DND-41 (cell line): ENCODE measurements at regions not wholly inside any gene's neighbourhood (a gene's known extent, or its start where the extent isn't known, plus 50 kb on each side); places are given as distances from the start of the nearest gene placed in this dataset.

Experiments used
- ATAC-seq: fragments of 200-7000 bp; cut with Tn5 transposase; 3 replicates; pipeline ENCODE4 v1.9.1; 2021; ENCODE audit warnings: low read depth; ENCODE audit not compliant: insufficient read depth
- DNase-seq: peaks from one replicate; pipeline ENCODE4 v3.0.0-alpha.2; 2020
- H2AFZ ChIP-seq: 2 replicates; pipeline ENCODE4 v1.6.0; 2012; ENCODE audit warnings: low read depth, low read length
- H3K27ac ChIP-seq: 2 replicates; pipeline ENCODE4 v1.5.1; 2012; ENCODE audit warnings: low read length, inconsistent platforms
- H3K27me3 ChIP-seq: fragments of 200-600 bp; sonication (generic); 2 replicates; pipeline ENCODE4 v1.6.0; 2012; ENCODE audit warnings: low read length, mild to moderate bottlenecking, inconsistent platforms; ENCODE audit not compliant: insufficient read depth, poor library complexity
- H3K36me3 ChIP-seq: 2 replicates; pipeline ENCODE4 v1.5.1; 2012; ENCODE audit warnings: low read length, inconsistent platforms; ENCODE audit not compliant: insufficient read depth
- H3K4me1 ChIP-seq: 2 replicates; pipeline ENCODE4 v1.5.1; 2012; ENCODE audit warnings: mild to moderate bottlenecking, low read length; ENCODE audit not compliant: insufficient read depth
- H3K4me2 ChIP-seq: 2 replicates; pipeline ENCODE4 v1.6.0; 2012; ENCODE audit warnings: mild to moderate bottlenecking, moderate library complexity, low read length, inconsistent platforms; ENCODE audit not compliant: insufficient read depth
- H3K4me3 ChIP-seq, 2 experiments: fragments of 200-600 bp in 1 of 2; shearing (Covaris generic) in 1 of 2; 2 replicates each; pipeline ENCODE4 v1.5.1; 2012 to 2016; ENCODE audit warnings: inconsistent platforms in 2 of 2, low read length in 2 of 2, mild to moderate bottlenecking in 2 of 2, low read depth in 1 of 2, moderate library complexity in 1 of 2
- H3K79me2 ChIP-seq: 2 replicates; pipeline ENCODE4 v1.6.0; 2012; ENCODE audit warnings: low read length, inconsistent platforms; ENCODE audit not compliant: insufficient read depth
- H3K9ac ChIP-seq: 2 replicates; pipeline ENCODE4 v1.6.0; 2012; ENCODE audit warnings: low read depth, mild to moderate bottlenecking, inconsistent platforms, low read length, moderate library complexity
- H3K9me3 ChIP-seq: 2 replicates; pipeline ENCODE4 v1.5.1; 2012; ENCODE audit warnings: low read length, moderate library complexity, mild to moderate bottlenecking, inconsistent platforms; ENCODE audit not compliant: insufficient read depth, severe bottlenecking
- H4K20me1 ChIP-seq: 2 replicates; pipeline ENCODE4 v1.6.0; 2012; ENCODE audit warnings: low read length; ENCODE audit not compliant: insufficient read depth
- CTCF ChIP-seq: IDR thresholded peaks from 2 replicates; pipeline ENCODE4 v1.5.1; 2012; ENCODE audit warnings: borderline replicate concordance, low read length, moderate library complexity, mild to moderate bottlenecking; ENCODE audit not compliant: poor library complexity, severe bottlenecking; ENCODE audit errors: extremely low read depth
- EZH2 ChIP-seq: IDR thresholded peaks from 3 replicates; pipeline ENCODE4 v1.6.1; 2012; ENCODE audit warnings: borderline replicate concordance, low read depth, mild to moderate bottlenecking, moderate library complexity, low read length, inconsistent platforms; ENCODE audit not compliant: severe bottlenecking

DNA sequence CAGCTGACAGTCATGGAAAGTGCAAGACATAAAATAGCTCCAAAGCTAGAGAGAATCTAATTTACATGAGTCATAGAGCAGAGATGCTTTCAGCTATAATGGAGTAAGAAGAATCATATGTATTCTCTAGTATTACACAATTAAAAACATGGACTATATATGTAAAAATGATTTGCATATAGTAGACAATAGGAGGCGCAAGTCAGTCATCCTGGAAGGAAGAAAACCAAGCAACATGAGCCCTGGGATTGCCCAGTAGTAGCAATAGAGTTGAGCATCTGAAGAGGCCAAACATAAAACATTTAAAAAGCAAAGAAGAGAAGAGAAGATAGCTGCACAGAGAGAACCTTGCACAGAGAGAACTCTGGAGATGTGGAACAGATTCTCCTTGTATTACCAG is 455.0 kb downstream of the EPHA3 start:
- ATAC-seq (no peak), DNase-seq (no peak)
- H3K4me1 ChIP-seq = no peaks in the 10 kb centered on the region
- no peaks in the 10 kb centered on the region for H3K79me2 ChIP-seq
- no peak overlapping the region for H3K4me3 ChIP-seq
- H3K9me3 ChIP-seq = no peaks in the 10 kb centered on the region
- H2AFZ ChIP-seq = no peak overlapping the region
- no peaks in the 10 kb centered on the region for H3K36me3 ChIP-seq
- H4K20me1 ChIP-seq = no peaks in the 10 kb centered on the region
- no peaks in the 10 kb centered on the region for H3K27me3 ChIP-seq
- no peak overlapping the region for H3K27ac ChIP-seq
- H3K4me2 ChIP-seq = no peak overlapping the region
- no peak for TF ChIP-seq EZH2
- no peak overlapping the region for H3K9ac ChIP-seq

- H3K9me3 ChIP-seq = no peaks in the 10 kb centered on the region
- no peaks in the 10 kb centered on the region for H3K27me3 ChIP-seq
- no peaks in the 10 kb centered on the region for H3K79me2 ChIP-seq
- H3K4me1 ChIP-seq = no peaks in the 10 kb centered on the region
- H4K20me1 ChIP-seq = no peaks in the 10 kb centered on the region
- H3K27ac ChIP-seq = no peak overlapping the region
- no peak overlapping the region for H3K4me3 ChIP-seq
- no peak overlapping the region for H2AFZ ChIP-seq
- H3K36me3 ChIP-seq = no peaks in the 10 kb centered on the region
- no peak for TF ChIP-seq EZH2
- no peak for TF ChIP-seq CTCF
- H3K9ac ChIP-seq = no peak overlapping the region
- H3K4me2 ChIP-seq = no peak overlapping the region
- no peak for ATAC-seq
- no peak for DNase-seq
Observed at GRCh38 chr3:89565098-89565497, 457.7 kb downstream of the EPHA3 start.

GRCh38 chr3:89570465-89570864 is 463.0 kb downstream of the EPHA3 start:
- DNase-seq (no peak), ATAC-seq (no peak)
- Histone ChIP-seq H3K4me1 (no peaks in the 10 kb centered on the region), H3K27me3 (no peaks in the 10 kb centered on the region), H3K4me2 (no peak overlapping the region), H3K27ac (no peak overlapping the region), H3K79me2 (no peaks in the 10 kb centered on the region), H3K9ac (no peak overlapping the region), H3K9me3 (no peaks in the 10 kb centered on the region), H4K20me1 (no peaks in the 10 kb centered on the region), H3K36me3 (no peaks in the 10 kb centered on the region), H3K4me3 (no peak overlapping the region), H2AFZ (no peak overlapping the region)
- TF ChIP-seq CTCF = no peak
- TF ChIP-seq EZH2 = no peak

- H3K79me2 ChIP-seq = no peaks in the 10 kb centered on the region
- H2AFZ ChIP-seq = no peak overlapping the region
- H3K27ac ChIP-seq = no peak overlapping the region
- no peaks in the 10 kb centered on the region for H3K9me3 ChIP-seq
- ATAC-seq (no peak), DNase-seq (no peak)
- no peak overlapping the region for H3K9ac ChIP-seq
- no peaks in the 10 kb centered on the region for H3K27me3 ChIP-seq
- no peaks in the 10 kb centered on the region for H4K20me1 ChIP-seq
- H3K36me3 ChIP-seq = no peaks in the 10 kb centered on the region
- H3K4me1 ChIP-seq = no peaks in the 10 kb centered on the region
- TF ChIP-seq CTCF = no peak
- TF ChIP-seq EZH2 = no peak
- H3K4me2 ChIP-seq = no peak overlapping the region
- H3K4me3 ChIP-seq = no peak overlapping the region
Observed at GRCh38 chr3:89571298-89571697, 463.9 kb downstream of the EPHA3 start.
